GM21576 (cell line): ENCODE measurements at regions not wholly inside any gene's neighbourhood (a gene's known extent, or its start where the extent isn't known, plus 50 kb on each side); places are given as distances from the start of the nearest gene placed in this dataset.
"Not testable (repeated sequence)": the region's sequence is repeated elsewhere in the genome, so short reads cannot be mapped to it uniquely, and the experiment has no call there.

Source experiments
- ATAC-seq: cut with Tn5 transposase; IDR thresholded peaks from one replicate; pipeline ENCODE4 v1.9.1; 2021; ENCODE audit warnings: mild to moderate bottlenecking, moderate library complexity; ENCODE audit not compliant: unreplicated experiment

GRCh38 chr3:75840160-75840559 lies 54.8 kb upstream of the ZNF717 start:
- not testable (repeated sequence) for ATAC-seq

- not testable (repeated sequence) for ATAC-seq
Measured at GRCh38 chr3:75850301-75851008, 65.1 kb upstream of the ZNF717 start.

- no peak for ATAC-seq
Measured at GRCh38 chr3:75863130-75863529, 77.8 kb upstream of the ZNF717 start.

GRCh38 chr3:75863878-75864277 lies 78.5 kb upstream of the ZNF717 start:
- ATAC-seq = no peak

GRCh38 chr3:75883719-75884118 lies 98.4 kb upstream of the ZNF717 start:
- not testable (repeated sequence) for ATAC-seq

GRCh38 chr3:75886971-75887526 lies 101.7 kb upstream of the ZNF717 start:
- ATAC-seq = no peak

GRCh38 chr3:75894234-75894633 lies 108.9 kb upstream of the ZNF717 start:
- ATAC-seq = no peak

GRCh38 chr3:75896265-75896664 lies 110.9 kb upstream of the ZNF717 start:
- ATAC-seq = no peak

GRCh38 chr3:75901446-75901845 lies 116.1 kb upstream of the ZNF717 start:
- not testable (repeated sequence) for ATAC-seq

- no peak for ATAC-seq
Measured at GRCh38 chr3:75906555-75907112, 121.3 kb upstream of the ZNF717 start.

DNA sequence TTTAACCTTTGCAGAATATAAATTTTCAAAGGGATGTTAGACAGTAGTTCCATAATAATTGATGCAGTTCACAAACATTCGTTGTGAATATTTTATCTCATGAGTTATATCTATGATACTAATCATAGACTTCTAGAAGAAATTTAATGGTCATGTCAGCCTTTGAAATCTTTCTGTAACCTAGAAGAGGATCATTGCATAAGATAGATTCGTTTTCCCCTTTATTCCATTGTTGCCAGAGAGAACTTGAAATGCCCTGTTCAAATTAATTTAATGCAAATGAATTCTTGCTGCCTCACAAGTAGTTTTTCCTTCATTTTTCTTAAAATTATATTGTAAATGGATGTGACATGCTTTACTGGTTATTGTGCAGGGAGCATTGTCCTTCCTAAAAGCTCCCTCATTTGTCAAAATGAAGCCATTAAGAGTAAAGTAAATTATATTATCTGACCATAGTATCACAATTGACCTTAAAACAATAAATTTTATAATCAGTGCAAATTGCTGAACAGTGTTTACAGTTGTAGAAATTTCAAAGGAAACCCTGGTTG lies 128.5 kb upstream of the ZNF717 start:
- ATAC-seq = no peak

GRCh38 chr3:75914741-75915140 lies 129.4 kb upstream of the ZNF717 start:
- ATAC-seq = not testable (repeated sequence)

DNA sequence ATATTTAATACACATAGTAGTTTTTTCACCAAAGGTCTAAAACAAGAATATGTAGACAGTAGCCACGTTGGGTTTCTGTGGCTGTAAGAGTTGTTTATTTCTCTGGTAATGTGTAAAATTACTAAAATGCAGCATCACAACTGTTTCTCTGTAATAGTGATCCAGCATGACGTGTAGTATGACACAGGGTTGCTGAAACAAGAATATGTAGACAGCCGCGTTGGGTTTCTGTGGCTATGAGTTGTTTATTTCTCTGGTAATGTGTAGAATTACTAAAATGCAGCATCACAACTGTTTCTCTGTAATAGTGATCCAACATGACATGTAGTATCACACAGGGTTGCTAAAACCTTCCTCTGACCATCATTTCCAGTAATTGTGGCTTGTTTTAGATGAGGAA lies 153.6 kb upstream of the ZNF717 start:
- no peak for ATAC-seq

DNA sequence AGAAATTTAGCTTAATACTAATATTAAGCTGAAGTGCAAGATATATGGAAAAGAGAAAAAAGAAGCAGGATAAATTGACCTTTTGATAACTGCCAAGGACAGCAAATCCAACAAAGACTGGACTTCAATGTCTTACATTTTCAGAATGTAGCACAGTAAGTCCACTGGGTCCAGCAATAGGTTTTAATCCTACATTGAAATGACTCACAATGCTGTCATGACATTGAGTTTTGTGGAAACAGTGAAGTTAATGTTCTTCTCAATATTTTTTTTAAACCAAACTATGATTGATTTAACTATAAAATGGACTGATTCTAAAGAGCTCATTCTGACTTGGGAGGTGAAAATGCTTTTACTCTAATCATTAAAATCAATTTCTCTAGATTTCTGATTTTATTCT lies 166.6 kb upstream of the ZNF717 start:
- ATAC-seq = no peak

- ATAC-seq = not testable (repeated sequence)
Measured at GRCh38 chr3:75960031-75960430, 174.7 kb upstream of the ZNF717 start.

DNA sequence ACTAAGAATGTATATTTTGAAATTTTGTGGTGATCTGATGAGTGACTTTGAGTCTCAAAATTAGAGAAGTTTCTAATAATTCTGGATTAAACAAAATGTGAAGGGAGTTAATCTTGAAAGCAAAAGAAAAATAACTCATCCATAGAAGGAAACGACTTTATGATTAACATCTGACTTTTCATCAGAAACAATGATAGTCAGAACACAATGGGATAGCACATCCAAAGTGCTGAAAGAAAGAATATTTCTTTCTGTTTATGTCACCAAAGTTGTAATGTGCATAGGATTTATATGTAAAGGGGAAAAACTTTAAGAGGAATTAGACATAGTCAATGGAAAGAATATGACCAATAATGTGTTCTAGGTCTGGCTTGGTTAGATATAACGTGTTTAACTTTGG lies 176.7 kb upstream of the ZNF717 start:
- not testable (repeated sequence) for ATAC-seq

GRCh38 chr3:75967071-75967470 lies 181.7 kb upstream of the ZNF717 start:
- ATAC-seq = no peak

DNA sequence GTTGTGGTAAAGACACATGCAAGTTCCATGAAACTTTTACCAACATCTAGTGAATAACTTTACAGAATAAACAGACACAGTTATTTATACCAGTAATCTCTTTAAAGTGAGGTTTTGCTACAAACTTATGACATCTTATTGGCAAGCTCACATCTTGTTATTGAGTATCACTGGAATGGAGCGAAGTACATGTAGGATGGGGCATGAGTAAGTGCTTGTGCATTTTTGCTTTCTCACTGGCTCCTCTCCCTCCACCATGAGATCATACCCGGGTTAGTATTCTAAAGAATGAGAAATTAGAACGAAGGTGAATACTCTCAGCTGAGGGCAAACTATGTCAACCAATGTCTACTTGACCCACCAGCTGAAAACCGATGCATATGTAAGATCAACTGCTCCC lies 193.3 kb upstream of the ZNF717 start:
- no peak for ATAC-seq

DNA sequence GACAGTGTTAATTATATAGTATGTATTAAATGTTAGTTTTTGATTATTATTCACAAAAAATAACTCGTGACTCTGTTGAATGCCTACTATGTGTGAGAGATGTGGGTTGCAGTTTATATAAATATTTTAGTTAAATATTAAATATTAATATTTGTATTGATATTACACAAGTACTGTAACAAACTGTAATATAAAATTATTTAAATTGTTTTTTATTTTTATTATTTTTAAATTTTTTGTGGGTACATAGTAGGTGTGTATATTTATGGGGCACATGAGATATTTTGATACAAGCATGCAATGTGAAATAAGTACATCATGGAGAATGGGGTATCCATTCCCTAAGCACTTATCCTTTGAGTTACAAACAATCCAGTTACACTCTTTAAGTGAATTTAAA lies 196.1 kb upstream of the ZNF717 start:
- ATAC-seq = no peak

DNA sequence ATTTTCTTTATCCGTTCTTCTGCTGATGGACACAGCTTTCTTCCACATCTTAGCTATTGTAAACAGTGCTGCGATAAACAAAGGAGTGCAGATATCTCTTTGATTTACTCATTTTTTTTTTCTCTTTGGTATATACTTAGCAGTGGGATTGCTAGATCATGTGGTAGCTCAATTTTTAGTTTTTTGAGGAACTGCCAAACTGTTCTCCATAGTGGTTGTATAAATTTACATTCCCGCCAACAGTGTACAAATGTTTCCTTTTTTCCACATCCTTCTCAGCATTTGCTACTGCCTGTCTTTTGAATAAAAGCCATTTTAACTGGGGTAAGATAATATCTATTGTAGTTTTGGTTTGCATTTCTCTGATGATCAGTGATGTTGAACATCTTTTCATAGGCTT lies 196.8 kb upstream of the ZNF717 start:
- ATAC-seq = no peak

DNA sequence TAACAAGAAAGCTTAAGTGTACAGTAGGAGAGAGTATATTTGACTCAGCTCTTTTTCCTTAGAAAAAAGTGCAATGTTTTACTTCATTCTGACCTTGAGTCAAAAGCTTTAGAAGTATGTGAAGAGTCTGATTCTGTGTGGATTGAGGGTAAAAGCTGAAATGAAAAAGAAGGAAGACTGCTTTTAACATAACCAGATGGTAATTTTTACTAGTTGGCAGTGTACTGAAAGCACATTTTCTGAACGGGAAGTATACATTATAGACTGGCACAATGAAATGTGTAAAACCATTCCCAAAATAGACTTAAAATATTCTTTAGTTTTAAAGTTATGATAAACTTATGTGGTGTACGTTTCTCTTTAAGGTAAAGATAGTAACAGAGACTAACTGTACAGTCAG lies 197.8 kb upstream of the ZNF717 start:
- no peak for ATAC-seq

- no peak for ATAC-seq
Measured at GRCh38 chr3:75983609-75984290, 198.4 kb upstream of the ZNF717 start.
